ENCODE measurements at regions not wholly inside any gene's neighbourhood (a gene's known extent, or its start where the extent isn't known, plus 50 kb on each side); places are given as distances from the start of the nearest gene placed in this dataset.

GRCh38 chr1:112267206-112267605 is 128.8 kb upstream of the CTTNBP2NL start:
- H3K4me1 ChIP-seq (ENCODE audit: insufficient read depth, low read length) = no peaks in the 10 kb centered on the region
- no peaks in the 10 kb centered on the region; the same call in 1 of the 2 replicates for H3K27me3 ChIP-seq (ENCODE audit: insufficient read depth, low read length)
- no peak overlapping the region for H3K27ac ChIP-seq (ENCODE audit: low read length)
- H3K9me3 ChIP-seq (ENCODE audit: insufficient read depth, low read depth, low read length) = no peaks in the 10 kb centered on the region
- no peaks in the 10 kb centered on the region for H3K36me3 ChIP-seq (ENCODE audit: insufficient read depth, low read depth, low read length)
- no peak overlapping the region for H3K4me3 ChIP-seq (ENCODE audit: low read length)
- no peak overlapping the region for H3K9ac ChIP-seq (ENCODE audit: low read depth, low read length)

GRCh38 chr1:112267929-112268328 is 128.1 kb upstream of the CTTNBP2NL start:
- Histone ChIP-seq H3K27me3 (ENCODE audit: insufficient read depth, low read length) (no peaks in the 10 kb centered on the region; the same call in 1 of the 2 replicates), H3K4me1 (ENCODE audit: insufficient read depth, low read length) (no peaks in the 10 kb centered on the region), H3K27ac (ENCODE audit: low read length) (no peak overlapping the region), H3K4me3 (ENCODE audit: low read length) (no peak overlapping the region), H3K36me3 (ENCODE audit: insufficient read depth, low read depth, low read length) (no peaks in the 10 kb centered on the region), H3K9me3 (ENCODE audit: insufficient read depth, low read depth, low read length) (no peaks in the 10 kb centered on the region), H3K9ac (ENCODE audit: low read depth, low read length) (no peak overlapping the region)

GRCh38 chr1:112268408-112268807 is 127.6 kb upstream of the CTTNBP2NL start:
- H3K4me1 ChIP-seq (ENCODE audit: insufficient read depth, low read length) = no peaks in the 10 kb centered on the region
- no peak overlapping the region for H3K9ac ChIP-seq (ENCODE audit: low read depth, low read length)
- peaks cover 2% of the 10 kb centered on the region; the same call in 1 of the 2 replicates for H3K9me3 ChIP-seq (ENCODE audit: insufficient read depth, low read depth, low read length)
- H3K27ac ChIP-seq (ENCODE audit: low read length) = no peak overlapping the region
- no peaks in the 10 kb centered on the region; the same call in 1 of the 2 replicates for H3K27me3 ChIP-seq (ENCODE audit: insufficient read depth, low read length)
- H3K36me3 ChIP-seq (ENCODE audit: insufficient read depth, low read depth, low read length) = no peaks in the 10 kb centered on the region
- H3K4me3 ChIP-seq (ENCODE audit: low read length) = no peak overlapping the region

- Histone ChIP-seq H3K4me1 (ENCODE audit: insufficient read depth, low read length) (no peaks in the 10 kb centered on the region), H3K4me3 (ENCODE audit: low read length) (no peak overlapping the region), H3K9ac (ENCODE audit: low read depth, low read length) (no peak overlapping the region), H3K9me3 (ENCODE audit: insufficient read depth, low read depth, low read length) (peaks cover 18% of the 10 kb centered on the region; the same call in 1 of the 2 replicates), H3K27me3 (ENCODE audit: insufficient read depth, low read length) (no peaks in the 10 kb centered on the region; the same call in 1 of the 2 replicates), H3K36me3 (ENCODE audit: insufficient read depth, low read depth, low read length) (no peaks in the 10 kb centered on the region), H3K27ac (ENCODE audit: low read length) (no peak overlapping the region)
These were observed 124.7 kb upstream of the CTTNBP2NL start for GRCh38 chr1:112271270-112271669.

GRCh38 chr1:112272101-112272772 is 123.8 kb upstream of the CTTNBP2NL start:
- no peak overlapping the region for H3K27ac ChIP-seq (ENCODE audit: low read length)
- no peaks in the 10 kb centered on the region for H3K4me1 ChIP-seq (ENCODE audit: insufficient read depth, low read length)
- H3K27me3 ChIP-seq (ENCODE audit: insufficient read depth, low read length) = no peaks in the 10 kb centered on the region; the same call in 1 of the 2 replicates
- H3K36me3 ChIP-seq (ENCODE audit: insufficient read depth, low read depth, low read length) = no peaks in the 10 kb centered on the region
- H3K9ac ChIP-seq (ENCODE audit: low read depth, low read length) = no peak overlapping the region
- H3K4me3 ChIP-seq (ENCODE audit: low read length) = no peak overlapping the region
- H3K9me3 ChIP-seq (ENCODE audit: insufficient read depth, low read depth, low read length) = peaks cover 18% of the 10 kb centered on the region; the same call in 1 of the 2 replicates

- no peaks in the 10 kb centered on the region for H3K9me3 ChIP-seq (ENCODE audit: insufficient read depth, low read depth, low read length)
- no peaks in the 10 kb centered on the region for H3K4me1 ChIP-seq (ENCODE audit: insufficient read depth, low read length)
- H3K27ac ChIP-seq (ENCODE audit: low read length) = no peak overlapping the region
- H3K9ac ChIP-seq (ENCODE audit: low read depth, low read length) = no peak overlapping the region
- peaks cover 6% of the 10 kb centered on the region; the same call in 1 of the 2 replicates for H3K27me3 ChIP-seq (ENCODE audit: insufficient read depth, low read length)
- H3K4me3 ChIP-seq (ENCODE audit: low read length) = no peak overlapping the region
- H3K36me3 ChIP-seq (ENCODE audit: insufficient read depth, low read depth, low read length) = no peaks in the 10 kb centered on the region
These were observed 111.2 kb upstream of the CTTNBP2NL start for GRCh38 chr1:112284796-112285195.

- Histone ChIP-seq H3K36me3 (ENCODE audit: insufficient read depth, low read depth, low read length) (no peaks in the 10 kb centered on the region), H3K4me3 (ENCODE audit: low read length) (no peak overlapping the region), H3K9ac (ENCODE audit: low read depth, low read length) (no peak overlapping the region), H3K27me3 (ENCODE audit: insufficient read depth, low read length) (peaks cover 6% of the 10 kb centered on the region; the same call in 1 of the 2 replicates), H3K9me3 (ENCODE audit: insufficient read depth, low read depth, low read length) (no peaks in the 10 kb centered on the region), H3K4me1 (ENCODE audit: insufficient read depth, low read length) (no peaks in the 10 kb centered on the region), H3K27ac (ENCODE audit: low read length) (no peak overlapping the region)
These were observed 110.7 kb upstream of the CTTNBP2NL start for GRCh38 chr1:112285316-112285715.

- H3K4me1 ChIP-seq (ENCODE audit: insufficient read depth, low read length) = no peaks in the 10 kb centered on the region
- no peak overlapping the region for H3K27ac ChIP-seq (ENCODE audit: low read length)
- H3K9me3 ChIP-seq (ENCODE audit: insufficient read depth, low read depth, low read length) = no peaks in the 10 kb centered on the region
- H3K27me3 ChIP-seq (ENCODE audit: insufficient read depth, low read length) = peaks cover 6% of the 10 kb centered on the region; the same call in 1 of the 2 replicates
- no peaks in the 10 kb centered on the region for H3K36me3 ChIP-seq (ENCODE audit: insufficient read depth, low read depth, low read length)
- no peak overlapping the region for H3K4me3 ChIP-seq (ENCODE audit: low read length)
- no peak overlapping the region for H3K9ac ChIP-seq (ENCODE audit: low read depth, low read length)
These were observed 110.3 kb upstream of the CTTNBP2NL start for GRCh38 chr1:112285746-112286145.

GRCh38 chr1:112296908-112297307 is 99.1 kb upstream of the CTTNBP2NL start:
- no peak overlapping the region for H3K4me3 ChIP-seq (ENCODE audit: low read length)
- no peaks in the 10 kb centered on the region for H3K4me1 ChIP-seq (ENCODE audit: insufficient read depth, low read length)
- no peak overlapping the region for H3K27ac ChIP-seq (ENCODE audit: low read length)
- H3K36me3 ChIP-seq (ENCODE audit: insufficient read depth, low read depth, low read length) = no peaks in the 10 kb centered on the region
- H3K9me3 ChIP-seq (ENCODE audit: insufficient read depth, low read depth, low read length) = no peaks in the 10 kb centered on the region
- no peak overlapping the region for H3K9ac ChIP-seq (ENCODE audit: low read depth, low read length)
- no peaks in the 10 kb centered on the region for H3K27me3 ChIP-seq (ENCODE audit: insufficient read depth, low read length)

GRCh38 chr1:112297536-112297935 is 98.5 kb upstream of the CTTNBP2NL start:
- H3K4me1 ChIP-seq (ENCODE audit: insufficient read depth, low read length) = no peaks in the 10 kb centered on the region
- H3K27me3 ChIP-seq (ENCODE audit: insufficient read depth, low read length) = no peaks in the 10 kb centered on the region
- no peaks in the 10 kb centered on the region for H3K36me3 ChIP-seq (ENCODE audit: insufficient read depth, low read depth, low read length)
- no peak overlapping the region for H3K9ac ChIP-seq (ENCODE audit: low read depth, low read length)
- H3K9me3 ChIP-seq (ENCODE audit: insufficient read depth, low read depth, low read length) = no peaks in the 10 kb centered on the region
- no peak overlapping the region for H3K27ac ChIP-seq (ENCODE audit: low read length)
- no peak overlapping the region for H3K4me3 ChIP-seq (ENCODE audit: low read length)

GRCh38 chr1:112298558-112298957 is 97.5 kb upstream of the CTTNBP2NL start:
- Histone ChIP-seq H3K4me1 (ENCODE audit: insufficient read depth, low read length) (no peaks in the 10 kb centered on the region), H3K27ac (ENCODE audit: low read length) (no peak overlapping the region), H3K9ac (ENCODE audit: low read depth, low read length) (no peak overlapping the region), H3K9me3 (ENCODE audit: insufficient read depth, low read depth, low read length) (no peaks in the 10 kb centered on the region), H3K36me3 (ENCODE audit: insufficient read depth, low read depth, low read length) (no peaks in the 10 kb centered on the region), H3K27me3 (ENCODE audit: insufficient read depth, low read length) (no peaks in the 10 kb centered on the region), H3K4me3 (ENCODE audit: low read length) (no peak overlapping the region)

GRCh38 chr1:112304126-112304525 is 91.9 kb upstream of the CTTNBP2NL start:
- Histone ChIP-seq H3K36me3 (ENCODE audit: insufficient read depth, low read depth, low read length) (no peaks in the 10 kb centered on the region), H3K27ac (ENCODE audit: low read length) (no peak overlapping the region), H3K4me1 (ENCODE audit: insufficient read depth, low read length) (peaks cover 7% of the 10 kb centered on the region), H3K9me3 (ENCODE audit: insufficient read depth, low read depth, low read length) (no peaks in the 10 kb centered on the region), H3K4me3 (ENCODE audit: low read length) (no peak overlapping the region), H3K9ac (ENCODE audit: low read depth, low read length) (no peak overlapping the region), H3K27me3 (ENCODE audit: insufficient read depth, low read length) (no peaks in the 10 kb centered on the region)

All from iPS-20b (cell line).